ENCODE measurements at regions not wholly inside any gene's neighbourhood (a gene's known extent, or its start where the extent isn't known, plus 50 kb on each side); places are given as distances from the start of the nearest gene placed in this dataset.

GRCh38 chr2:216752855-216753505 lies 57.6 kb upstream of the IGFBP5 start:
- no peak for TF ChIP-seq POLR2AphosphoS5 (IDR thresholded peaks at IDR 0.05; ENCODE audit: borderline replicate concordance, low read depth, low read length)
- no peak for TF ChIP-seq EZH2 (IDR thresholded peaks at IDR 0.05)
